ENCODE measurements at regions not wholly inside any gene's neighbourhood (a gene's known extent, or its start where the extent isn't known, plus 50 kb on each side); places are given as distances from the start of the nearest gene placed in this dataset.

- H3K9ac ChIP-seq (ENCODE audit: low read depth in 1 of 2, low read length in 2 of 2): no peak overlapping the region
- H3K27me3 ChIP-seq (ENCODE audit: control insufficient read depth in 4 of 4, insufficient read depth in 4 of 4, low read length in 3 of 4): no peaks in the 10 kb centered on the region
- no peak for DNase-seq (ENCODE audit: low spot score)
- no peak overlapping the region for H3K4me3 ChIP-seq (ENCODE audit: low read depth in 1 of 3, low read length in 3 of 3)
- H3K4me1 ChIP-seq (ENCODE audit: control insufficient read depth in 4 of 4, insufficient read depth in 4 of 4, low read length in 3 of 4): no peaks in the 10 kb centered on the region
- peaks cover 0 to 4% (median 0%) of the 10 kb centered on the region in 4 donors for H3K9me3 ChIP-seq (ENCODE audit: control insufficient read depth in 4 of 4, low read length in 3 of 4)
- H3K27ac ChIP-seq (ENCODE audit: low read depth in 1 of 2, low read length in 2 of 2): no peak overlapping the region
- TF ChIP-seq REST (IDR thresholded peaks at IDR 0.05) (no peak), ZBTB33 (IDR thresholded peaks at IDR 0.05) (no peak), HNF4A (conservative IDR thresholded peaks at IDR 0.05) (no peak), RXRA (IDR thresholded peaks at IDR 0.05) (no peak), FOXA2 (IDR thresholded peaks at IDR 0.05) (no peak)
- H3K36me3 ChIP-seq (ENCODE audit: control insufficient read depth in 4 of 4, insufficient read depth in 3 of 4, low read depth in 1 of 4, low read length in 3 of 4): no peaks in the 10 kb centered on the region
These were observed 366.4 kb upstream of the NFIA start for GRCh38 chr1:60715970-60716369.

GRCh38 chr1:60709426-60709825 is 372.9 kb upstream of the NFIA start:
- TF ChIP-seq ATF3 (IDR thresholded peaks at IDR 0.05) (no peak), YY1 (IDR thresholded peaks at IDR 0.05) (no peak), REST (IDR thresholded peaks at IDR 0.05) (no peak), CTCF (IDR thresholded peaks at IDR 0.05; ENCODE audit: low read depth, low read length, missing input control) (no peak), EGR1 (IDR thresholded peaks at IDR 0.05; ENCODE audit: low read depth in 2 of 2) (no peak), RAD21 (IDR thresholded peaks at IDR 0.05) (no peak), TAF1 (conservative IDR thresholded peaks at IDR 0.05) (no peak), JUND (IDR thresholded peaks at IDR 0.05) (no peak), FOXA1 (IDR thresholded peaks at IDR 0.05) (no peak), HNF4A (conservative IDR thresholded peaks at IDR 0.05) (no peak), RXRA (IDR thresholded peaks at IDR 0.05) (no peak), MAX (IDR thresholded peaks at IDR 0.05) (no peak), SP1 (IDR thresholded peaks at IDR 0.05) (no peak), GABPA (IDR thresholded peaks at IDR 0.05 in 1 of 2, conservative IDR thresholded peaks at IDR 0.05 in 1 of 2) (no peak), NR2F2 (IDR thresholded peaks at IDR 0.05) (no peak), FOXA2 (IDR thresholded peaks at IDR 0.05) (no peak), ZBTB33 (IDR thresholded peaks at IDR 0.05) (no peak), HNF4G (IDR thresholded peaks at IDR 0.05) (no peak)
- no peaks in the 10 kb centered on the region for H3K4me1 ChIP-seq (ENCODE audit: control insufficient read depth in 4 of 4, insufficient read depth in 4 of 4, low read length in 3 of 4)
- H3K4me3 ChIP-seq (ENCODE audit: low read depth in 1 of 3, low read length in 3 of 3): no peak overlapping the region
- DNase-seq (ENCODE audit: low spot score): no peak
- no peak overlapping the region for H3K27ac ChIP-seq (ENCODE audit: low read depth in 1 of 2, low read length in 2 of 2)
- peaks cover 0 to 4% (median under 1%) of the 10 kb centered on the region in 4 donors for H3K9me3 ChIP-seq (ENCODE audit: control insufficient read depth in 4 of 4, low read length in 3 of 4)
- H3K36me3 ChIP-seq (ENCODE audit: control insufficient read depth in 4 of 4, insufficient read depth in 3 of 4, low read depth in 1 of 4, low read length in 3 of 4): no peaks in the 10 kb centered on the region
- no peak overlapping the region for H3K9ac ChIP-seq (ENCODE audit: low read depth in 1 of 2, low read length in 2 of 2)
- H3K27me3 ChIP-seq (ENCODE audit: control insufficient read depth in 4 of 4, insufficient read depth in 4 of 4, low read length in 3 of 4): peaks cover 0 to 3% (median 0%) of the 10 kb centered on the region in 4 donors
